ENCODE measurements at regions not wholly inside any gene's neighbourhood (a gene's known extent, or its start where the extent isn't known, plus 50 kb on each side); places are given as distances from the start of the nearest gene placed in this dataset.
"Not testable (repeated sequence)": the region's sequence is repeated elsewhere in the genome, so short reads cannot be mapped to it uniquely, and the experiment has no call there.

- Histone ChIP-seq H3K27me3 (ENCODE audit: control insufficient read depth, insufficient read depth, low read length, poor library complexity, severe bottlenecking) (no peaks in the 10 kb centered on the region), H3K27ac (ENCODE audit: insufficient read depth, low read depth, low read length, poor library complexity, severe bottlenecking) (no peak overlapping the region), H3K4me1 (ENCODE audit: control insufficient read depth, insufficient read depth, low read length) (no peaks in the 10 kb centered on the region), H3K9me3 (ENCODE audit: control insufficient read depth, low read length) (no peaks in the 10 kb centered on the region), H3K36me3 (ENCODE audit: control insufficient read depth, insufficient read depth, low read length) (no peaks in the 10 kb centered on the region), H3K4me3 (ENCODE audit: insufficient read depth, low read depth, low read length) (no peak overlapping the region)
- 88 to 92% methylated on average over 8 of the region's 8 CpGs for WGBS, 2 experiments
Measured at GRCh38 chr4:112739442-112739841, 102.5 kb downstream of the LARP7 start.

GRCh38 chr4:112747036-112747435 lies 110.1 kb downstream of the LARP7 start:
- no peak overlapping the region for H3K4me3 ChIP-seq (ENCODE audit: insufficient read depth, low read depth, low read length)
- H3K27me3 ChIP-seq (ENCODE audit: control insufficient read depth, insufficient read depth, low read length, poor library complexity, severe bottlenecking), result no peaks in the 10 kb centered on the region
- WGBS, 2 experiments, result 0% methylated on average over 1 of the region's 1 CpG
- H3K36me3 ChIP-seq (ENCODE audit: control insufficient read depth, insufficient read depth, low read length), result no peaks in the 10 kb centered on the region
- H3K9me3 ChIP-seq (ENCODE audit: control insufficient read depth, low read length), result no peaks in the 10 kb centered on the region
- H3K4me1 ChIP-seq (ENCODE audit: control insufficient read depth, insufficient read depth, low read length), result peaks cover 29% of the 10 kb centered on the region
- H3K27ac ChIP-seq (ENCODE audit: insufficient read depth, low read depth, low read length, poor library complexity, severe bottlenecking), result peak overlapping the region; percentile 47

- Histone ChIP-seq H3K27me3 (ENCODE audit: control insufficient read depth, insufficient read depth, low read length, poor library complexity, severe bottlenecking) (no peaks in the 10 kb centered on the region), H3K4me1 (ENCODE audit: control insufficient read depth, insufficient read depth, low read length) (peaks cover 33% of the 10 kb centered on the region), H3K9me3 (ENCODE audit: control insufficient read depth, low read length) (no peaks in the 10 kb centered on the region), H3K36me3 (ENCODE audit: control insufficient read depth, insufficient read depth, low read length) (no peaks in the 10 kb centered on the region), H3K27ac (ENCODE audit: insufficient read depth, low read depth, low read length, poor library complexity, severe bottlenecking) (no peak overlapping the region), H3K4me3 (ENCODE audit: insufficient read depth, low read depth, low read length) (no peak overlapping the region)
Measured at GRCh38 chr4:112748352-112748878, 111.5 kb downstream of the LARP7 start.

- not testable (repeated sequence) for H3K9me3 ChIP-seq (ENCODE audit: control insufficient read depth, low read length); H3K27me3 ChIP-seq (ENCODE audit: control insufficient read depth, insufficient read depth, low read length, poor library complexity, severe bottlenecking); H3K4me3 ChIP-seq (ENCODE audit: insufficient read depth, low read depth, low read length); H3K36me3 ChIP-seq (ENCODE audit: control insufficient read depth, insufficient read depth, low read length); H3K27ac ChIP-seq (ENCODE audit: insufficient read depth, low read depth, low read length, poor library complexity, severe bottlenecking)
- WGBS, 2 experiments, result 94 to 95% methylated on average over 7 of the region's 7 CpGs
- peaks cover 33% of the 10 kb centered on the region for H3K4me1 ChIP-seq (ENCODE audit: control insufficient read depth, insufficient read depth, low read length)
Measured at GRCh38 chr4:112750749-112751148, 113.8 kb downstream of the LARP7 start.

- no peaks in the 10 kb centered on the region for H3K27me3 ChIP-seq (ENCODE audit: control insufficient read depth, insufficient read depth, low read length, poor library complexity, severe bottlenecking)
- H3K36me3 ChIP-seq (ENCODE audit: control insufficient read depth, insufficient read depth, low read length), result no peaks in the 10 kb centered on the region
- H3K4me1 ChIP-seq (ENCODE audit: control insufficient read depth, insufficient read depth, low read length), result peaks cover 33% of the 10 kb centered on the region
- H3K4me3 ChIP-seq (ENCODE audit: insufficient read depth, low read depth, low read length), result no peak overlapping the region
- peak overlapping the region; percentile 53 for H3K27ac ChIP-seq (ENCODE audit: insufficient read depth, low read depth, low read length, poor library complexity, severe bottlenecking)
- no peaks in the 10 kb centered on the region for H3K9me3 ChIP-seq (ENCODE audit: control insufficient read depth, low read length)
- 11 to 40% methylated on average over 1 of the region's 1 CpG for WGBS, 2 experiments
Measured at GRCh38 chr4:112751447-112751846, 114.5 kb downstream of the LARP7 start.

GRCh38 chr4:112752061-112752460 lies 115.1 kb downstream of the LARP7 start:
- 64 to 72% methylated on average over 1 of the region's 1 CpG for WGBS, 2 experiments
- H3K27me3 ChIP-seq (ENCODE audit: control insufficient read depth, insufficient read depth, low read length, poor library complexity, severe bottlenecking), result no peaks in the 10 kb centered on the region
- H3K4me3 ChIP-seq (ENCODE audit: insufficient read depth, low read depth, low read length), result no peak overlapping the region
- H3K4me1 ChIP-seq (ENCODE audit: control insufficient read depth, insufficient read depth, low read length), result peaks cover 28% of the 10 kb centered on the region
- H3K27ac ChIP-seq (ENCODE audit: insufficient read depth, low read depth, low read length, poor library complexity, severe bottlenecking), result peak overlapping the region; percentile 50
- no peaks in the 10 kb centered on the region for H3K36me3 ChIP-seq (ENCODE audit: control insufficient read depth, insufficient read depth, low read length)
- no peaks in the 10 kb centered on the region for H3K9me3 ChIP-seq (ENCODE audit: control insufficient read depth, low read length)

GRCh38 chr4:112752510-112752909 lies 115.6 kb downstream of the LARP7 start:
- no peaks in the 10 kb centered on the region for H3K36me3 ChIP-seq (ENCODE audit: control insufficient read depth, insufficient read depth, low read length)
- no peak overlapping the region for H3K27ac ChIP-seq (ENCODE audit: insufficient read depth, low read depth, low read length, poor library complexity, severe bottlenecking)
- H3K9me3 ChIP-seq (ENCODE audit: control insufficient read depth, low read length), result no peaks in the 10 kb centered on the region
- no peak overlapping the region for H3K4me3 ChIP-seq (ENCODE audit: insufficient read depth, low read depth, low read length)
- WGBS, 2 experiments, result 92% methylated on average over 3 of the region's 3 CpGs
- H3K27me3 ChIP-seq (ENCODE audit: control insufficient read depth, insufficient read depth, low read length, poor library complexity, severe bottlenecking), result no peaks in the 10 kb centered on the region
- H3K4me1 ChIP-seq (ENCODE audit: control insufficient read depth, insufficient read depth, low read length), result peaks cover 24% of the 10 kb centered on the region

- Histone ChIP-seq H3K4me1 (ENCODE audit: control insufficient read depth, insufficient read depth, low read length) (peaks cover 17% of the 10 kb centered on the region), H3K27ac (ENCODE audit: insufficient read depth, low read depth, low read length, poor library complexity, severe bottlenecking) (no peak overlapping the region), H3K4me3 (ENCODE audit: insufficient read depth, low read depth, low read length) (no peak overlapping the region), H3K36me3 (ENCODE audit: control insufficient read depth, insufficient read depth, low read length) (no peaks in the 10 kb centered on the region), H3K27me3 (ENCODE audit: control insufficient read depth, insufficient read depth, low read length, poor library complexity, severe bottlenecking) (no peaks in the 10 kb centered on the region), H3K9me3 (ENCODE audit: control insufficient read depth, low read length) (no peaks in the 10 kb centered on the region)
- 95 to 100% methylated on average over 3 of the region's 3 CpGs for WGBS, 2 experiments
Measured at GRCh38 chr4:112753333-112753732, 116.4 kb downstream of the LARP7 start.

GRCh38 chr4:112759313-112759712 lies 122.4 kb downstream of the LARP7 start:
- Histone ChIP-seq H3K4me3 (ENCODE audit: insufficient read depth, low read depth, low read length) (no peak overlapping the region), H3K36me3 (ENCODE audit: control insufficient read depth, insufficient read depth, low read length) (no peaks in the 10 kb centered on the region), H3K27ac (ENCODE audit: insufficient read depth, low read depth, low read length, poor library complexity, severe bottlenecking) (peak overlapping the region; percentile 55), H3K27me3 (ENCODE audit: control insufficient read depth, insufficient read depth, low read length, poor library complexity, severe bottlenecking) (no peaks in the 10 kb centered on the region), H3K4me1 (ENCODE audit: control insufficient read depth, insufficient read depth, low read length) (peaks cover 6% of the 10 kb centered on the region), H3K9me3 (ENCODE audit: control insufficient read depth, low read length) (no peaks in the 10 kb centered on the region)
- WGBS, 2 experiments, result 4 to 9% methylated on average over 4 of the region's 4 CpGs

- 22 to 27% methylated on average over 3 to 4 of the region's 5 CpGs for WGBS, 2 experiments
- Histone ChIP-seq H3K27ac (ENCODE audit: insufficient read depth, low read depth, low read length, poor library complexity, severe bottlenecking) (no peak overlapping the region), H3K4me3 (ENCODE audit: insufficient read depth, low read depth, low read length) (no peak overlapping the region), H3K27me3 (ENCODE audit: control insufficient read depth, insufficient read depth, low read length, poor library complexity, severe bottlenecking) (no peaks in the 10 kb centered on the region), H3K4me1 (ENCODE audit: control insufficient read depth, insufficient read depth, low read length) (peaks cover 6% of the 10 kb centered on the region), H3K36me3 (ENCODE audit: control insufficient read depth, insufficient read depth, low read length) (no peaks in the 10 kb centered on the region), H3K9me3 (ENCODE audit: control insufficient read depth, low read length) (no peaks in the 10 kb centered on the region)
Measured at GRCh38 chr4:112765317-112765974, 128.5 kb downstream of the LARP7 start.

All from ectodermal cell (in vitro differentiated cells).